IMR-90 (cell line): ENCODE measurements at regions not wholly inside any gene's neighbourhood (a gene's known extent, or its start where the extent isn't known, plus 50 kb on each side); places are given as distances from the start of the nearest gene placed in this dataset.

Source experiments
- ATAC-seq: fragments of 200-7000 bp; cut with Tn5 transposase; 2 replicates; pipeline ENCODE4 v1.9.1; 2020; ENCODE audit warnings: low read depth, mild to moderate bottlenecking, moderate library complexity
- BruUV-seq: library from RNA; stranded (reverse); fragments of 400-500 nt; replicated peaks from 2 replicates; lab custom pipeline; 2021; lab: Mats Ljungman, UMichigan
- CTCF ChIA-PET: fragments of 300-600 bp; formaldehyde crosslinking; extraction: SDS; loops from one replicate; lab custom pipeline; 2021; ENCODE audit warnings: antibody characterized with exemption; lab: Yijun Ruan, JAX
- POLR2A ChIA-PET: fragments of 300-600 bp; sonication (Branson Sonifier 250); formaldehyde crosslinking; loops from one replicate; lab custom pipeline; 2022; ENCODE audit warnings: antibody characterized with exemption; ENCODE audit not compliant: unreplicated experiment; lab: Charles Lee
- DNase-seq: peaks from one replicate; pipeline ENCODE4 v3.0.0; 2013
- H2AFZ ChIP-seq: replicated peaks from 2 replicates; pipeline ENCODE3; 2013; ENCODE audit warnings: low read length, mild to moderate bottlenecking; ENCODE audit not compliant: poor library complexity
- H2AK5ac ChIP-seq: 2 replicates; pipeline ENCODE4 v1.6.1; 2013; ENCODE audit warnings: low read depth, low read length, inconsistent platforms
- H2AK9ac ChIP-seq: replicated peaks from 2 replicates; pipeline ENCODE3; 2013; ENCODE audit warnings: mild to moderate bottlenecking, low read depth, low read length, moderate library complexity; ENCODE audit not compliant: poor library complexity
- H2BK120ac ChIP-seq: 2 replicates; pipeline ENCODE4 v1.6.1; 2013; ENCODE audit warnings: low read depth, low read length, inconsistent platforms
- H2BK15ac ChIP-seq: 3 replicates; pipeline ENCODE4 v1.6.1; 2013; ENCODE audit warnings: low read depth, low read length, inconsistent platforms
- H2BK20ac ChIP-seq: 2 replicates; pipeline ENCODE4 v1.6.1; 2013; ENCODE audit warnings: low read depth, mild to moderate bottlenecking, inconsistent platforms, low read length, moderate library complexity
- H2BK5ac ChIP-seq: 2 replicates; pipeline ENCODE4 v1.6.1; 2013; ENCODE audit warnings: mild to moderate bottlenecking, low read depth, low read length, inconsistent platforms; ENCODE audit not compliant: poor library complexity, severe bottlenecking
- H3K14ac ChIP-seq: replicated peaks from 2 replicates; pipeline ENCODE4 v1.6.1; 2013; ENCODE audit warnings: low read depth, low read length, inconsistent platforms
- H3K18ac ChIP-seq: 2 replicates; pipeline ENCODE4 v1.6.1; 2013; ENCODE audit warnings: low read depth, low read length, control low read depth
- H3K23ac ChIP-seq: 2 replicates; pipeline ENCODE4 v1.6.1; 2013; ENCODE audit warnings: low read depth, low read length, inconsistent platforms
- H3K27ac ChIP-seq: 2 replicates; pipeline ENCODE4 v1.5.1; 2013; ENCODE audit warnings: mild to moderate bottlenecking, control low read depth, low read length; ENCODE audit not compliant: insufficient read depth
- H3K27me3 ChIP-seq: 2 replicates; pipeline ENCODE4 v1.6.1; 2013; ENCODE audit warnings: low read length; ENCODE audit not compliant: control insufficient read depth, insufficient read depth
- H3K36me3 ChIP-seq: 2 replicates; pipeline ENCODE4 v1.6.1; 2013; ENCODE audit warnings: low read length, mixed read lengths; ENCODE audit not compliant: control insufficient read depth, insufficient read depth
- H3K4ac ChIP-seq: 2 replicates; pipeline ENCODE4 v1.6.1; 2013; ENCODE audit warnings: low read depth, low read length, inconsistent platforms
- H3K4me1 ChIP-seq: 2 replicates; pipeline ENCODE4 v1.6.1; 2013; ENCODE audit warnings: low read length, mixed read lengths; ENCODE audit not compliant: control insufficient read depth, insufficient read depth
- H3K4me2 ChIP-seq: 2 replicates; pipeline ENCODE4 v1.6.1; 2013; ENCODE audit warnings: low read depth, mild to moderate bottlenecking, control low read depth, low read length, moderate library complexity
- H3K4me3 ChIP-seq: 2 replicates; pipeline ENCODE4 v1.5.1; 2013; ENCODE audit warnings: low read depth, mild to moderate bottlenecking, control low read depth, low read length, moderate library complexity; ENCODE audit not compliant: insufficient read depth
- H3K56ac ChIP-seq: 2 replicates; pipeline ENCODE4 v1.6.1; 2013; ENCODE audit warnings: low read length, inconsistent platforms; ENCODE audit not compliant: insufficient read depth; ENCODE audit errors: extremely low read depth
- H3K79me1 ChIP-seq, 2 experiments: 2 replicates each; pipeline ENCODE4 v1.6.1; 2013; ENCODE audit warnings: low read length in 2 of 2, inconsistent platforms in 1 of 2, low read depth in 1 of 2
- H3K9ac ChIP-seq: 2 replicates; pipeline ENCODE4 v1.6.1; 2013; ENCODE audit warnings: low read depth, low read length, control low read depth
- H3K9me1 ChIP-seq: 2 replicates; pipeline ENCODE4 v1.6.1; 2013; ENCODE audit warnings: low read length, inconsistent platforms; ENCODE audit not compliant: insufficient read depth
- H3K9me3 ChIP-seq: 2 replicates; pipeline ENCODE4 v1.6.1; 2013; ENCODE audit warnings: low read length; ENCODE audit not compliant: control insufficient read depth, insufficient read depth
- H4K20me1 ChIP-seq: 2 replicates; pipeline ENCODE4 v1.6.1; 2013; ENCODE audit warnings: low read length, inconsistent platforms; ENCODE audit not compliant: insufficient read depth
- H4K5ac ChIP-seq: 2 replicates; pipeline ENCODE4 v1.6.1; 2013; ENCODE audit warnings: mild to moderate bottlenecking, low read depth, low read length, control low read depth
- H4K8ac ChIP-seq, 2 experiments: 2 replicates each; pipeline ENCODE4 v1.6.1; 2013; ENCODE audit warnings: low read depth in 2 of 2, low read length in 2 of 2, control low read depth in 1 of 2, inconsistent platforms in 1 of 2
- H4K91ac ChIP-seq: 2 replicates; pipeline ENCODE4 v1.6.1; 2013; ENCODE audit warnings: low read depth, low read length, inconsistent platforms; ENCODE audit not compliant: insufficient read depth
- BHLHE40 ChIP-seq: fragments of 150-350 bp; IDR thresholded peaks from 2 replicates; pipeline ENCODE4 v1.6.1; 2016; ENCODE audit warnings: mild to moderate bottlenecking, low read depth, low read length
- CEBPB ChIP-seq: IDR thresholded peaks from 2 replicates; pipeline ENCODE4 v1.6.1; 2012; ENCODE audit warnings: low read depth, low read length, improper control_type of control experiment
- CHD1 ChIP-seq: IDR thresholded peaks from 2 replicates; pipeline ENCODE4 v1.6.1; 2012; ENCODE audit warnings: low read depth, low read length, improper control_type of control experiment
- FOS ChIP-seq: fragments of 150-350 bp; IDR thresholded peaks from 2 replicates; pipeline ENCODE4 v1.6.1; 2016; ENCODE audit warnings: low read depth, low read length
- MAFK ChIP-seq: IDR thresholded peaks from 2 replicates; pipeline ENCODE4 v1.6.1; 2012; ENCODE audit warnings: low read depth, low read length, improper control_type of control experiment
- MAZ ChIP-seq: IDR thresholded peaks from 2 replicates; pipeline ENCODE4 v1.6.1; 2012; ENCODE audit warnings: low read depth, mild to moderate bottlenecking, low read length, improper control_type of control experiment, moderate library complexity, borderline replicate concordance
- MXI1 ChIP-seq: IDR thresholded peaks from 2 replicates; pipeline ENCODE4 v1.6.1; 2012; ENCODE audit warnings: low read depth, mild to moderate bottlenecking, low read length, moderate library complexity, borderline replicate concordance
- NFE2L2 ChIP-seq: fragments of 150-350 bp; IDR thresholded peaks from 2 replicates; pipeline ENCODE4 v1.6.1; 2016; ENCODE audit warnings: low read depth, mild to moderate bottlenecking, low read length
- POLR2A ChIP-seq: IDR thresholded peaks from 2 replicates; pipeline ENCODE4 v1.6.1; 2012; ENCODE audit warnings: mild to moderate bottlenecking, low read depth, low read length
- SMC3 ChIP-seq: fragments of 150-350 bp; IDR thresholded peaks from 2 replicates; pipeline ENCODE4 v1.6.1; 2016; ENCODE audit warnings: low read depth, mild to moderate bottlenecking, antibody characterized with exemption, low read length, moderate library complexity
- USF2 ChIP-seq: fragments of 150-350 bp; IDR thresholded peaks from 2 replicates; pipeline ENCODE4 v1.6.1; 2017; ENCODE audit warnings: mild to moderate bottlenecking, antibody characterized with exemption, low read length, low read depth
- WGBS, 2 experiments: methylation state at CpG; one replicate each; pipeline versions ENCODE4 v1.1.5 to v1.1.7; 2013; ENCODE audit warnings: missing lambda C conversion rate in 2 of 2; ENCODE audit not compliant: insufficient read length in 1 of 2; ENCODE audit errors: extremely low coverage in 2 of 2; 5-methylcytosine and 5-hydroxymethylcytosine counted together
- dilution Hi-C: fragments of 300-500 bp; cut with HindIII; formaldehyde crosslinking; loops from one replicate; pipeline ENCODE4 v1.14.3; 2018; ENCODE audit warnings: low sequenced_read_pairs; ENCODE audit not compliant: unreplicated experiment
- in situ Hi-C: fragments of 300-500 bp; cut with MboI; formaldehyde crosslinking; loops from 3 replicates; pipeline ENCODE4 v1.14.3; 2019; ENCODE audit warnings: low sequenced_read_pairs, inconsistent platforms, mixed read lengths
- intact Hi-C: fragments of 100-400 bp; cut with micrococcal nuclease; formaldehyde crosslinking; loops from 2 replicates; pipeline ENCODE4 v1.10.0; 2022

- Histone ChIP-seq H3K4me1 (no peaks in the 10 kb centered on the region), H3K23ac (no peak overlapping the region), H3K4me2 (no peak overlapping the region), H2AK9ac (no peak overlapping the region), H3K9me1 (0 out of 2 replicates have a peak, but pooled peaks cover 3% of the 10 kb centered on the region), H2BK15ac (no peak overlapping the region), H3K56ac (no peak overlapping the region), H4K91ac (no peak overlapping the region), H3K14ac (no peak overlapping the region), H4K5ac (no peak overlapping the region), H3K79me1 (no peaks in the 10 kb centered on the region), H4K20me1 (no peaks in the 10 kb centered on the region), H2BK20ac (no peak overlapping the region), H3K4ac (no peak overlapping the region), H3K36me3 (no peaks in the 10 kb centered on the region), H2BK120ac (no peak overlapping the region), H2BK5ac (no peak overlapping the region), H2AFZ (no peak overlapping the region), H3K9ac (no peak overlapping the region), H3K18ac (no peak overlapping the region), H2AK5ac (no peak overlapping the region), H3K4me3 (no peak overlapping the region), H3K9me3 (no peaks in the 10 kb centered on the region), H4K8ac (no peak overlapping the region), H3K27ac (no peak overlapping the region), H3K27me3 (peaks cover 39% of the 10 kb centered on the region)
- ATAC-seq = no peak
- dilution Hi-C loops (no loop called here), intact Hi-C loops (no loop called here), in situ Hi-C loops (no loop called here)
- no peak for TF ChIP-seq CEBPB
- TF ChIP-seq MAFK = no peak
- no peak for TF ChIP-seq NFE2L2
- no peak for TF ChIP-seq FOS
- TF ChIP-seq MXI1 = no peak
- TF ChIP-seq USF2 = no peak
- no peak for TF ChIP-seq CHD1
- TF ChIP-seq BHLHE40 = no peak
- TF ChIP-seq POLR2A = no peak
- TF ChIP-seq MAZ = no peak
- TF ChIP-seq SMC3 = no peak
- BruUV-seq = no TSS peak
- no peak for DNase-seq
- WGBS, 2 experiments = 35% methylated on average over 2 of the region's 4 CpGs; no CpG with 5 or more reads in 1 of the 2 experiments
- CTCF ChIA-PET = no interaction called here
- POLR2A ChIA-PET = no interaction called here
Measured at GRCh38 chr11:11208994-11209393, 144.1 kb downstream of the CSNK2A3 start.
